COLO829 (cell line): ENCODE measurements at regions not wholly inside any gene's neighbourhood (a gene's known extent, or its start where the extent isn't known, plus 50 kb on each side); places are given as distances from the start of the nearest gene placed in this dataset.
"Not testable (repeated sequence)": the region's sequence is repeated elsewhere in the genome, so short reads cannot be mapped to it uniquely, and the experiment has no call there.

Source experiments
- DNase-seq: peaks from one replicate; pipeline ENCODE4 v3.0.0; 2012; ENCODE audit warnings: low spot score

DNA sequence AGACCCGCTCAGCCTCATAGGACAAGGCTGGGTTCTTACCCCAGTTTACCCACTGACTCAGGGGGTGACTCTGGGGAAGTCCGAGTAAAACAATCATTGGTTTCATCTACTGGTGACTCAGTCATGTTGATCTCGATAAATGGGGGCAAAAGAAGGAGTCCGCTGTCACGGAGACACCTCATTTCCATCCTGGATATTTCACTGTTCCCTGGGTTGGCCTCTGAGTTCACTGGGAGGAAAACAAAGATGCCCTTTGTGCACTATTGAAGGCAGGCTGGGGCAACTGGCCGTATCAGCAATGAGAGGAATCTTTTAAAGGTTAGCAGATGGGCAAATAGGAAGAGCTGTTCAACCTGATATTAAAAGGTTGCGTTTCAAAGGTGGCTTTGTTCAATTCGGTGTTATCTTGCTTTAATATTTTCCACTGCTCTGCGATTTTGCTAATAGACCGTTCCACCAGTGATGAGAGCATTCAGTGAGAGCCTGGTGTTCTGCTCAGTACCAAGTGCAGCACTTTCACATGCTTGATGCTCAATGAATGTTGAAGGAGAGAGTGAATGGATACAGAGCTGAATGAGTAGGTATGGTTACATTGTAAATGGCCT is 110.2 kb upstream of the EGFLAM start:
- peak; percentile 81 for DNase-seq

- DNase-seq, result no peak
Observed at GRCh38 chr5:38143384-38143783, 115.0 kb upstream of the EGFLAM start.

- no peak for DNase-seq
Observed at GRCh38 chr5:38141665-38142064, 116.7 kb upstream of the EGFLAM start.

GRCh38 chr5:38138574-38138973 is 119.8 kb upstream of the EGFLAM start:
- DNase-seq, result no peak

DNA sequence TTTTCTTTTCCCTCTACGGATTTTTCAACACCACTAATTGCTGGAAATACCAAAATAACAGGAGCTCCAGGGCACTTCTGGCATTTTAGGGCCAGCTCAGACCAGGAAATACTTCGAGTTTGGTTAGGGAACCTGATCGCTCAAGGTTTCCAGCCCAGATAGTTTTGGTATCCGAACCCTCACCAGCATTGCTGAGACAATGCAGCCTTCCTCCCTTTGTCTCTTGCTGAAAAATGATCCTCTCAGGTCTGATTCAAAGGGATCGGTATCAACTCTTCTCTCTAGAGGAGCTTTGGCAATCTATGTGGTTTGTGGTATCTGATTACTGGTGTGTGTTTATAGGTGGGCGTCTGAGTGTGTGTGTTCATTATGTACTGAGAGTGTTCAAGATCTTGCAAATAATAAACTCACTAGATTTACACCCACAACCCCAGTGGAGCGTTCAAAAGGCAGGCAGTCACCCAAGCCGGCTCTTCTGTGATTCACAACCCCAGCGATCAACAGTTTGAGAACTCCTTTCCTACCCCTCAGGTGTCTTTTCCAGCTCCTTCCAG is 122.8 kb upstream of the EGFLAM start:
- no peak for DNase-seq

- DNase-seq, result no peak
Observed at GRCh38 chr5:38134810-38135209, 123.5 kb upstream of the EGFLAM start.

DNA sequence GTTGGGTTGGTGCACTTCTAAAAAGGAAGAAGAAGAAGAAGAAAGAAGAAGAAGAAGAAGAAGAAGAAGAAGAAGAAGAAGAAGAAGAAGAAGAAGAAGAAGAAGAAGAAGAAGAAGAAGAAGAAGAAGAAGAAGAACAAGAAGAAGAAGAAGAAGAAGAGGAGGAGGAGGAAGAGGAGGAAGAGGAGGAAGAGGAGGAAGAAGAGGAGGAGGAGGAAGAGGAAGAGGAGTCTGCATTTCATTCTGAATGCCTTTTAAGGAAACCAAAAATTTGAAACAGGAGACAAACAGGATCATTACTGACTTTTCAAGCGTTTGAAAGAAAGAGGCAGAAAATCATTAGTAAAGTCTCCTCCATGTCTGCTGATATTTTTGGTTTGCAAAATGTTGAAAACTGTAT is 124.1 kb upstream of the EGFLAM start:
- DNase-seq, result not testable (repeated sequence)

DNA sequence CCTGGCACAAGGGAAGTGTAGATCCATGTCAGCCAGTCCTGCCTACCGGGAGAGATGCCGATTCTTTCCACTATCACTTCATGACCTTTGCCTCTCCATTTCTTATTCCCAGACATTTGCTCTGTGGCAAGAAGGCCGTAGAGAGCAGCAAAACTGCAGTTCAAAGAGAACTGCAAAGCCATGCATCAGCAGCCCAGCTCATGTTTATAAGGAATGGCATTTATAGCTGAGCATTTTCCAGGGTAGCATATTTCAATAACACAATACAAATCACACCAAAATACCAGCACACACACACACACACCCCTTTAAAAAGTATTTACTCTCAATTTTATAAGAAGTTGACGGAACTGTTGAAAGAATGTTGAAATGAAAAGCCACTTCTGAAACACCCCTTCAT is 126.7 kb upstream of the EGFLAM start:
- no peak for DNase-seq

DNA sequence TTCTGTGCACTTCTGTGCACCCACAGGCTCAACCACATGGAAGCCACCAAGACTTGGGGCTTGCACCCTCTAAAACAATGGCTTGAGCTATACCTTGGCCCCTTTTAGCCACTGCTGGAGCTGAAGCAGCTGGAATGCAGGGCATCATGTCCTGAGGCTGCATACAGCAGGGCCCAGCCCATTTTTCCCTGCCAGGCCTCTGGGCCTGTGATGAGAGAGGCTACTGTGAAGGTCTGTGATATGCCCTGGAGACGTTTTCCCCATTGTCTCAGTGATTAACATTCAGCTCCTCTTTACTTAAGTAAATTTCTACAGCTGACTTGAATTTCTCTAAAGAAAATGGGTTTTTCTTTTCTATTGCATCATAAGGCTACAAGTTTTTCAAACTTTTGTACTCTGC is 134.0 kb upstream of the EGFLAM start:
- DNase-seq, result no peak

GRCh38 chr5:38121420-38121819 is 136.9 kb upstream of the EGFLAM start:
- no peak for DNase-seq

DNA sequence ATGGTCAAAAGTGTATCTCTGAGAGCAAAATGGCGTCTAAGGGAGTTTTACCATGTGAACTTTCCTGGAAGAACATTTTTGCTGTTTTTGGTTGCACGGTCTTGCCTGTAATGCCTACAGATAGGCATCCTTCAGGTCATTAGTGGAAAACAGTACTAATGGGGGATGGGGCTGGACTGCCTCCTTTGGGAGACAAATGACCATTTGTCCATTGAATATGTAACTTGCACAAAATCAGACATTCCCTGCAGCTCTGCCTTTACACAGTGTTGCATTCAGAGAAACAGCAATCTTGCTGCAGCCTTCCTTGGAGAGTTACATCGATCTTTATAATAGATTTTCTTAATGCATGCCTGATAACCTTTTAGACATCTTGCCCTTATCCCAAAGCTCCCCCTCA is 138.5 kb upstream of the EGFLAM start:
- peak; percentile 31 for DNase-seq

DNA sequence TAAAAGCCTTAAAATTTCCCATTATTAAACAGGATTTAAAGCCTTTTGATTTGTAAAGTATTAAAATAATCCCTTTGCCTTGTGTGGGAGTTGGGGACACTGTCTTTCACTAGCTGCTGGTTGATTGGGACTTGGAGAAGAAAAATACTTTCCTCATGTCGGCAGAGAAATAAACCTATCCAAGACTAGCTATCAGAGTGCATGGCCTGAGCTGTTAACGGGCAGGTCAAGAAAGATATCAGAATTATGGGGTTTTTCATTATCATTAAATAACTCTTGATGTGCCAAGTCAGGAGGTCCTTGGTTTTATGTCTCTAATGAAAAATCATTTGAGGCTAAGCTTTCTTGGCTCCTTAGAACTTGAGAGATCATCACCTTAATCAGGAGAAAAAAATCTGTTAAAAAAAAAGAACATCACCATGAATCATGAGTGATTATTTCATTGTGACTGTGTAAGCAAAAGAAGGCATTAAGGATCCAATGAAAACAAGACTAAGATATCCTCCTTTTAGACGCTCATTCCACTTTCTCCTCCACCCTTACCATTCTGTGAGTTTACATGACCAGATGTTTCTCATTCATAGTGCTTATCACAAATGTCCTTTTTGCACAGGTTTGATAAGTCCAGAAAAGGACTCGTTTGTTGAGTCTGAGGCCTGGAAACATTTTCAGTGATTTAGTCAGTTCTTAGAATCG is 140.4 kb upstream of the EGFLAM start:
- no peak for DNase-seq

DNA sequence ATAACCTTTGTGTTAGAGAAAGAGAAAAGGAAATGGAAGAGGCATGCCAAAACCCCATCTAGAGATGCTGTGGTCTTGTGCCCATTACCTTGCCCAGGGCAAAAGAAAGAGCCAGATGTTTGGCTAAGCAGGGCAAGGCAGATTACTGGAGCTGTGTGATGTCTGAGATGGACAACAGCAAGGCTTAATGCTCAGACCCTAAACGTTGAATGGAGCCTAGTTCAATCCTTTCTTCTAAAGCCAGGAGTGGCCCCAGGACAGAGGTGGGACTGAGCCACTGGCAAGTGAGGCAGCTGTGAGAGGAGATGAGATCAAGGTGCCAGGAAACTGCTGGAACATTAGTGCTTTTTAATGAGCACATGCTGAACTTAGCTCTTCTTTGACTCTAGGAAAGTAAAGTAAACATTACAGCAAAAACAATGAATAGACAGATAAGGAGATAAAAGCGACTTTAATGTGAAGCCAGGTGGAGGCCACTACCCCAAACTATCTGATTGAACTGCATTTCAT is 143.0 kb upstream of the EGFLAM start:
- no peak for DNase-seq

GRCh38 chr5:38113880-38114279 is 144.5 kb upstream of the EGFLAM start:
- no peak for DNase-seq

DNA sequence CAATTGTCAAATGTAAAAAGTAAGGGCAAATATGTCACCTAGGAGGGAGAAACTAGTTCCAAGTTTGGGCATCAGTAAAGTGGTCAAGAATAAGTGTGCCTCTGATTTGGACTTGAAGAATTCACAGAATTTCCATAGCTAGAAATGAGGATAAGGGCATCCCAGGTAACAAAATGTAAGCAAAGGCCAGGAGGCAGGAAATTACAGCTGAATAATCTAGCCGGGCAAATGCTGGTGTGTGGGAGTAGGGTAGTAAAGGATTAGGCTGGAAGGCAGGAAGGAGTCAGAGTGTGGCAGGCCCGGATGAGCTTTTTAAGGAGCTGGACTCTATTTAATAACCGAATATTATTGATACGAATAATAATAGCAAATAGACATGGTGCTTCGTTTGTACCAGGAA is 144.9 kb upstream of the EGFLAM start:
- DNase-seq, result no peak

DNA sequence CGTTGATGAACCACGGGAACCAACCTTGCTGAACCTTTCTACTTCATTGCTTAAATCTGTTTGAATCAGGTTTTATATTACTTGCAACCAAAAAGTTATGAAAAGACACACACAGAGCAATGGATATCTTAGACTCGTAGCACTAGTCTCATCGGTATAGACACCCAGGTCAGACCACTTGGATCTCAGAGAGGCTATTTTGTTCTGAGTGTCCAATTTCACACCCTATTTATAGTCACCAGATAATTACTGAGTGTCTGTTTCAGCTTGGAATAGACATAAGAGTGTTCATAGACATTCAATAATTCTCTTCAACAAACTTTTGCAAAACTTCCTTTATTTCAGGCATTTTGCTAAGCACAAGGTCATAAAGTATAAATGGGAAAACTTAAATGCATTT is 145.4 kb upstream of the EGFLAM start:
- no peak for DNase-seq

DNA sequence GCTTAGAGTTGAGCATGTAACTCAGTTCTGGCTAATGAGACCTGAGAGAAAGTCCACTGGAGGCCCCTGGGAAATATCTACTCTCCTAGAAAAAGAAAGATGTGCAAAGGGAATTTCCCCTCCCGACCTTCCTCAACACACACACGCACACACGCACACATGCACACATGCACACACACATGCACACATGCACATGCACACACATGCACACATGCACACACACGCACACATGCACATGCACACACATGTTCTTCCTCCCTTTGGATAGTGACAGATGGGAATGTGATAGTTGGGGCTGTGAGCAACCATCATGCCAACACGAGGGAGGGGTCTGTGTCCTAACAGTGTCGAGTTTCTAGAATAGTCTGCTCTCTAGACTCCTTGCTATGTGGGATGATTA is 148.2 kb upstream of the EGFLAM start:
- no peak for DNase-seq

DNA sequence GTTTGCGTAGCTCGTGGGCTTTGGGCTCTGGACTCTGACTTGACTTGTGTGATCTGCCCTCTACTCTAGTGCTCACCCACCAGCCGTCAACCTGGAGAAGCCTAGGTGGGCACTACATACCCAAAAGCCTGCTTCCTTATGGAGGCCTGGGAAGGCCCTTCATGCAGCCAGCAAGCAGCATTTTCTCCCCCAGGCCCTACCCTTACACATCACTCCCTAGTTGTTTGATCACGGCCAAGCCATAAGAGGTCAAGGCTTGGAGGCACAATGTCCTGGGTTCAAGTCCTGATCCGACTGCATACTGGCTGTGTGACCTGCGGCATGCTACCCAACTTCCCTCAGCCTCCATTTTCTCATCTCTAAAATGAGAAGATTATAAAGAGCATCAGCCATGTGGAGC is 151.3 kb upstream of the EGFLAM start:
- DNase-seq, result no peak

GRCh38 chr5:38105801-38106200 is 152.6 kb upstream of the EGFLAM start:
- DNase-seq, result no peak

GRCh38 chr5:38105231-38105570 is 153.2 kb upstream of the EGFLAM start:
- DNase-seq, result no peak

- peak; percentile 81 for DNase-seq
Observed at GRCh38 chr5:38104497-38105230, 153.7 kb upstream of the EGFLAM start.

DNA sequence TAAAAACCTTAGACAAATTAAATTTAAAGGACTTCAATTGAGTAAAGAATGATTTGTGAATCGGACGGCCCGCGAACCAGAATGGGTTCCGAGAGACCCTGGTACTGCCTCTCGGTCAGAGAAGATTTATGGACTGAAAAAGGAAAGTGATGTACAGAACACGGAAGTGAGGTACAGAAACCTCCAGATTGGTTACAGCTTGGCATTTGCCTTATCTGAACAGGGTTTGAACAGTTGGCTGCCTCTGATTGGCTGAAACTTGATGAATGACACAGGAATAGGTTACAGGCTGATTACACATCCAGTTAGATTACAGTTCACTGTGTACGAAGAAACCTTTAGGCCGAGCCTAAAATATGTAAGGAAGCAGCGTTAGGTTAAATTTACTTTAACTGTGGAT is 156.5 kb upstream of the EGFLAM start:
- no peak for DNase-seq
